H1 (cell line): ENCODE measurements at regions not wholly inside any gene's neighbourhood (a gene's known extent, or its start where the extent isn't known, plus 50 kb on each side); places are given as distances from the start of the nearest gene placed in this dataset.

Experiments used
- CTCF ChIA-PET: fragments of 300-600 bp; sonication (Branson Sonifier 250); formaldehyde crosslinking; loops from one replicate; lab custom pipeline; 2021; ENCODE audit not compliant: partially characterized antibody; lab: Charles Lee
- POLR2A ChIA-PET: fragments of 300-600 bp; sonication (Branson Sonifier 250); formaldehyde crosslinking; loops from one replicate; lab custom pipeline; 2021; ENCODE audit warnings: inconsistent platforms; ENCODE audit not compliant: partially characterized antibody; lab: Charles Lee
- DNase-seq, 2 experiments: peaks; one replicate each; pipeline versions ENCODE4 v3.0.0 to v3.0.0-alpha.2; 2010 to 2022; ENCODE audit warnings: low spot score in 2 of 2, low read depth in 1 of 2, mixed read lengths in 1 of 2
- FAIRE-seq: peaks from 2 replicates; lab custom pipeline; 2011; peaks lifted over from hg19 to GRCh38; lab: Jason Lieb, UNC
- H2AFZ ChIP-seq: 2 replicates; pipeline ENCODE4 v1.8.1; 2012; ENCODE audit warnings: low read length, inconsistent platforms
- H2AK5ac ChIP-seq: 2 replicates; pipeline ENCODE4 v1.6.1; 2013; ENCODE audit warnings: low read depth, low read length
- H2BK120ac ChIP-seq: replicated peaks from 2 replicates; pipeline ENCODE3; 2013; ENCODE audit warnings: low read depth, low read length, inconsistent platforms
- H2BK12ac ChIP-seq: 2 replicates; pipeline ENCODE4 v1.6.1; 2013; ENCODE audit warnings: low read depth, low read length
- H2BK15ac ChIP-seq: 2 replicates; pipeline ENCODE4 v1.6.1; 2013; ENCODE audit warnings: low read length
- H2BK20ac ChIP-seq: 2 replicates; pipeline ENCODE4 v1.6.1; 2013; ENCODE audit warnings: low read length
- H2BK5ac ChIP-seq: 2 replicates; pipeline ENCODE4 v1.6.1; 2013; ENCODE audit warnings: low read depth, low read length
- H3K14ac ChIP-seq: 2 replicates; pipeline ENCODE4 v1.6.1; 2013; ENCODE audit warnings: inconsistent platforms; ENCODE audit not compliant: insufficient read length
- H3K18ac ChIP-seq: 2 replicates; pipeline ENCODE4 v1.6.1; 2013; ENCODE audit warnings: low read length; ENCODE audit errors: extremely low read depth
- H3K23ac ChIP-seq: 2 replicates; pipeline ENCODE4 v1.6.1; 2013; ENCODE audit warnings: inconsistent platforms; ENCODE audit not compliant: insufficient read length
- H3K23me2 ChIP-seq: 2 replicates; pipeline ENCODE4 v1.6.1; 2013; ENCODE audit warnings: low read depth, low read length
- H3K27ac ChIP-seq: 2 replicates; pipeline ENCODE4 v1.6.1; 2011; ENCODE audit warnings: low read depth, low read length, inconsistent platforms
- H3K27me3 ChIP-seq, 4 experiments: replicated peaks in 1 of 4; 1 replicate in 1 of 4; 2 replicates in 3 of 4; pipeline versions ENCODE4 v1.6.1 to v1.8.1; 2011 to 2013; ENCODE audit warnings: low read length in 3 of 4, mild to moderate bottlenecking in 3 of 4, inconsistent platforms in 2 of 4, mixed read lengths in 2 of 4, moderate library complexity in 1 of 4; ENCODE audit not compliant: control insufficient read depth in 3 of 4, insufficient read depth in 3 of 4; ENCODE audit errors: extremely low read depth in 1 of 4
- H3K36me3 ChIP-seq, 4 experiments: 2 replicates each; pipeline versions ENCODE4 v1.6.1 to v1.8.1; 2011 to 2013; ENCODE audit warnings: mild to moderate bottlenecking in 4 of 4, low read length in 3 of 4, moderate library complexity in 2 of 4, control low read depth in 1 of 4, inconsistent platforms in 1 of 4; ENCODE audit not compliant: insufficient read depth in 4 of 4, control insufficient read depth in 2 of 4
- H3K4ac ChIP-seq: replicated peaks from 2 replicates; pipeline ENCODE3; 2013; ENCODE audit warnings: low read length, low read depth, mixed read lengths, inconsistent platforms; ENCODE audit not compliant: insufficient read length
- H3K4me1 ChIP-seq, 4 experiments: replicated peaks in 1 of 4; 1 replicate in 1 of 4; 2 replicates in 3 of 4; pipeline versions ENCODE4 v1.6.1 to v1.8.1; 2011 to 2013; ENCODE audit warnings: low read length in 3 of 4, inconsistent platforms in 2 of 4, mixed read lengths in 1 of 4; ENCODE audit not compliant: insufficient read depth in 4 of 4, control insufficient read depth in 3 of 4
- H3K4me2 ChIP-seq, 2 experiments: 2 replicates each; pipeline versions ENCODE4 v1.6.1 to v1.8.1; 2011 to 2013; ENCODE audit warnings: low read depth in 2 of 2, low read length in 2 of 2, control low read depth in 1 of 2, inconsistent platforms in 1 of 2, mild to moderate bottlenecking in 1 of 2; ENCODE audit not compliant: insufficient read depth in 1 of 2
- H3K4me3 ChIP-seq, 4 experiments: fragments of 200-600, 300-600 bp in 1 of 4; sonication (generic), shearing (Covaris generic), sonication (Bioruptor Twin) in 1 of 4; 2 replicates each; pipeline versions ENCODE4 v1.5.1 to v1.8.1; 2011 to 2016; ENCODE audit warnings: low read length in 4 of 4, low read depth in 3 of 4, control low read depth in 2 of 4, inconsistent platforms in 2 of 4, mild to moderate bottlenecking in 2 of 4, mixed read lengths in 1 of 4, moderate library complexity in 1 of 4; ENCODE audit not compliant: insufficient read depth in 2 of 4; ENCODE audit errors: extremely low read depth in 1 of 4
- H3K56ac ChIP-seq: replicated peaks from 2 replicates; pipeline ENCODE3; 2013; ENCODE audit warnings: low read depth, mild to moderate bottlenecking, mixed read lengths, low read length, inconsistent platforms; ENCODE audit not compliant: insufficient read length
- H3K79me1 ChIP-seq: 2 replicates; pipeline ENCODE4 v1.6.1; 2013; ENCODE audit warnings: low read depth, low read length, control low read depth
- H3K79me2 ChIP-seq, 2 experiments: 2 replicates each; pipeline versions ENCODE4 v1.6.1 to v1.8.1; 2012 to 2013; ENCODE audit warnings: low read length in 2 of 2, mild to moderate bottlenecking in 2 of 2, inconsistent platforms in 1 of 2; ENCODE audit not compliant: insufficient read depth in 2 of 2, control insufficient read depth in 1 of 2
- H3K9ac ChIP-seq, 4 experiments: replicated peaks in 1 of 4; 1 replicate in 1 of 4; 2 replicates in 3 of 4; pipeline versions ENCODE4 v1.6.1 to v1.8.1; 2011 to 2013; ENCODE audit warnings: low read depth in 3 of 4, low read length in 3 of 4, control low read depth in 2 of 4, mild to moderate bottlenecking in 2 of 4, moderate library complexity in 2 of 4, inconsistent platforms in 1 of 4; ENCODE audit errors: extremely low read depth in 1 of 4
- H3K9me3 ChIP-seq, 2 experiments: 2 replicates each; pipeline versions ENCODE4 v1.6.1 to v1.8.1; 2012 to 2013; ENCODE audit warnings: mild to moderate bottlenecking in 2 of 2, moderate library complexity in 2 of 2, control low read depth in 1 of 2, inconsistent platforms in 1 of 2, low read depth in 1 of 2, low read length in 1 of 2, mixed read lengths in 1 of 2; ENCODE audit not compliant: insufficient read depth in 2 of 2
- H4K20me1 ChIP-seq, 2 experiments: replicated peaks in 1 of 2; 2 replicates each; pipeline versions ENCODE3 to v1.8.1; 2011 to 2013; ENCODE audit warnings: inconsistent platforms in 2 of 2, low read length in 2 of 2, mild to moderate bottlenecking in 1 of 2; ENCODE audit not compliant: insufficient read depth in 2 of 2, control insufficient read depth in 1 of 2
- H4K5ac ChIP-seq: 2 replicates; pipeline ENCODE4 v1.6.1; 2013; ENCODE audit warnings: low read length, low read depth, mixed read lengths, inconsistent platforms; ENCODE audit not compliant: insufficient read length
- H4K8ac ChIP-seq: 2 replicates; pipeline ENCODE4 v1.8.0; 2013; ENCODE audit warnings: mild to moderate bottlenecking, moderate library complexity, low read length, inconsistent platforms; ENCODE audit not compliant: insufficient read depth; ENCODE audit errors: extremely low read depth
- H4K91ac ChIP-seq: replicated peaks from 2 replicates; pipeline ENCODE3; 2013; ENCODE audit warnings: low read length, mixed read lengths, inconsistent platforms; ENCODE audit not compliant: insufficient read length
- BCL11A ChIP-seq, 2 experiments: IDR thresholded peaks; one replicate each; pipeline ENCODE4 v1.6.1; 2011; ENCODE audit warnings: low read depth in 2 of 2, low read length in 2 of 2, mild to moderate bottlenecking in 2 of 2
- CHD2 ChIP-seq: IDR thresholded peaks from 2 replicates; pipeline ENCODE4 v1.6.1; 2012; ENCODE audit warnings: low read length, improper control_type of control experiment
- CTCF ChIP-seq, 3 experiments: IDR thresholded peaks; 1 replicate in 2 of 3; 2 replicates in 1 of 3; pipeline versions ENCODE4 v1.5.1 to v1.6.1; 2011; ENCODE audit warnings: low read length in 3 of 3, mild to moderate bottlenecking in 3 of 3, inconsistent platforms in 2 of 3, low read depth in 1 of 3, moderate library complexity in 1 of 3; ENCODE audit not compliant: insufficient read depth in 1 of 3; ENCODE audit errors: control extremely low read depth in 1 of 3
- KDM4A ChIP-seq: IDR thresholded peaks from one replicate; pipeline ENCODE4 v1.7.1; 2012; ENCODE audit warnings: low read depth, mild to moderate bottlenecking, moderate library complexity, low read length, inconsistent platforms; ENCODE audit not compliant: severe bottlenecking
- NRF1 ChIP-seq: IDR thresholded peaks from 2 replicates; pipeline ENCODE4 v1.6.1; 2011; ENCODE audit warnings: mild to moderate bottlenecking, low read depth, low read length, improper control_type of control experiment
- POLR2A ChIP-seq, 2 experiments: IDR thresholded peaks; 1 replicate in 1 of 2; 2 replicates in 1 of 2; pipeline ENCODE4 v1.6.1; 2011; ENCODE audit warnings: low read depth in 2 of 2, low read length in 2 of 2, mild to moderate bottlenecking in 2 of 2; ENCODE audit errors: control extremely low read depth in 1 of 2
- POU5F1 ChIP-seq: IDR thresholded peaks from 2 replicates; pipeline ENCODE4 v1.6.1; 2011; ENCODE audit warnings: low read depth, mild to moderate bottlenecking, low read length, moderate library complexity
- SIX5 ChIP-seq: IDR thresholded peaks from 2 replicates; pipeline ENCODE4 v1.6.1; 2011; ENCODE audit warnings: mild to moderate bottlenecking, low read depth, low read length
- SP4 ChIP-seq: IDR thresholded peaks from 2 replicates; pipeline ENCODE4 v1.6.1; 2012; ENCODE audit warnings: low read length, inconsistent platforms
- SRF ChIP-seq: IDR thresholded peaks from 2 replicates; pipeline ENCODE4 v1.6.1; 2011; ENCODE audit warnings: mild to moderate bottlenecking, low read depth, low read length, moderate library complexity
- SUZ12 ChIP-seq: fragments of 200-600 bp; sonication (generic); IDR thresholded peaks from 2 replicates; pipeline ENCODE4 v1.6.1; 2012; ENCODE audit warnings: mild to moderate bottlenecking, inconsistent platforms, low read length, moderate library complexity, mixed read lengths
- USF2 ChIP-seq: IDR thresholded peaks from 2 replicates; pipeline ENCODE4 v1.6.1; 2011; ENCODE audit warnings: low read length, improper control_type of control experiment
- WGBS, 2 experiments: shearing (Covaris generic) in 1 of 2; methylation state at CpG; one replicate each; pipeline versions ENCODE4 v1.1.6 to v1.1.7; 2013 to 2015; ENCODE audit warnings: low lambda C conversion rate in 2 of 2, mixed read lengths in 2 of 2, inconsistent platforms in 1 of 2, low coverage in 1 of 2, missing lambda C conversion rate in 1 of 2; ENCODE audit not compliant: insufficient replicate concordance in 2 of 2, insufficient coverage in 1 of 2, insufficient read length in 1 of 2; ENCODE audit errors: extremely low coverage in 1 of 2, missing lambda C conversion rate in 1 of 2; 5-methylcytosine and 5-hydroxymethylcytosine counted together

DNA sequence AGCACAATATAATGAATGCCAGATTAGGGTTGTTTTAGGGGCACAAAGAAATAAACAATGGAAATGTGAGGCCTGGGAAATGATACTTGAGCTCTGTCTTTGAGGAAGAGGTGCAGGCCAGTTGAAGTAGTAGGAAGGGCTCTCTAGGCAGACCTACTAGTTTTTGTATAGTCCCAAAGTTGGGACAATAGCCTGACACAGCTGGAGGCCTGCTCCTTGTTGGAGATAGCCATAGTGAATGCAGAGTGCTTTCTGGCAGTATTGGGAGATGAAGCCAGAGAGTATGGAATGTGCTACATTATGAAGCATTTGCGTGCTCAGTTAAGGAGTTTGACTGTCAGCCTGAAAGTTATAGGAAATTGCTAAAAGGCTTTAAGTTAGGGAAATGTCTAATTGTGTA is 251.2 kb upstream of the ZPLD1 start:
- no peak overlapping the region for H3K4me3 ChIP-seq
- H3K36me3 ChIP-seq: no peaks in the 10 kb centered on the region
- no peak overlapping the region for H3K4ac ChIP-seq
- no peak overlapping the region for H4K5ac ChIP-seq
- no peak overlapping the region for H2BK12ac ChIP-seq
- no peak overlapping the region for H4K91ac ChIP-seq
- H3K9ac ChIP-seq: no peak overlapping the region
- 0 out of 2 replicates have a peak overlapping the region, but pooled peaks have one; percentile 53 for H2BK15ac ChIP-seq
- no peaks in the 10 kb centered on the region for H3K9me3 ChIP-seq
- ChIA-PET CTCF (interaction anchor here (0.9 to 1.5 kb wide), 3 partner anchors 18 to 381 kb away, joined by 3 to 4 read pairs (median 4); no protein-coding TSS in a partner anchor), POLR2A (no interaction called here)
- H3K18ac ChIP-seq: no peak overlapping the region
- FAIRE-seq (no peak), DNase-seq (no peak)
- H3K14ac ChIP-seq: no peak overlapping the region
- no peaks in the 10 kb centered on the region for H4K20me1 ChIP-seq
- WGBS, 2 experiments: 85% methylated on average over 1 of the region's 1 CpG; no CpG with 5 or more reads in 1 of the 2 experiments
- H2AK5ac ChIP-seq: no peak overlapping the region
- no peak overlapping the region for H3K56ac ChIP-seq
- peaks cover 0 to 19% (median 6%) of the 10 kb centered on the region in 4 experiments; a peak in 5 of 7 replicates for H3K4me1 ChIP-seq
- H2BK120ac ChIP-seq: no peak overlapping the region
- H2AFZ ChIP-seq: no peak overlapping the region
- H3K27ac ChIP-seq: no peak overlapping the region
- no peak overlapping the region; the same call in 1 of the 2 replicates for H2BK5ac ChIP-seq
- H3K79me2 ChIP-seq: no peaks in the 10 kb centered on the region
- no peaks in the 10 kb centered on the region for H3K27me3 ChIP-seq
- H3K23ac ChIP-seq: no peak overlapping the region
- no peak overlapping the region for H2BK20ac ChIP-seq
- no peak overlapping the region for H4K8ac ChIP-seq
- no peaks in the 10 kb centered on the region; the same call in 1 of the 2 replicates for H3K23me2 ChIP-seq
- no peaks in the 10 kb centered on the region for H3K79me1 ChIP-seq
- no peak overlapping the region; a peak in 1 of 4 replicates for H3K4me2 ChIP-seq
- TF ChIP-seq KDM4A: no peak
- no peak for TF ChIP-seq NRF1
- TF ChIP-seq SIX5: no peak
- TF ChIP-seq POLR2A (IDR thresholded peaks at IDR 0.05; ENCODE audit: control extremely low read depth in 1 of 2, low read depth in 2 of 2, low read length in 2 of 2): no peak
- TF ChIP-seq BCL11A (IDR thresholded peaks at IDR 0.05; ENCODE audit: low read depth in 2 of 2, low read length in 2 of 2): no peak
- no peak for TF ChIP-seq SUZ12
- no peak for TF ChIP-seq POU5F1
- no peak for TF ChIP-seq SRF
- TF ChIP-seq CHD2: no peak
- no peak for TF ChIP-seq USF2
- no peak for TF ChIP-seq CTCF (IDR thresholded peaks at IDR 0.05; ENCODE audit: control extremely low read depth in 1 of 3, insufficient read depth in 1 of 3, low read depth in 1 of 3, low read length in 3 of 3)
- no peak for TF ChIP-seq SP4
